ENCODE measurements at regions not wholly inside any gene's neighbourhood (a gene's known extent, or its start where the extent isn't known, plus 50 kb on each side); places are given as distances from the start of the nearest gene placed in this dataset.

GRCh38 chr3:87710028-87710427 is 348.8 kb downstream of the CGGBP1 start:
- Histone ChIP-seq H3K4me3 (replicated peaks in 1 of 3; ENCODE audit: insufficient read depth in 1 of 3, low read depth in 2 of 3, low read length in 3 of 3) (no peak overlapping the region), H3K4me1 (ENCODE audit: insufficient read depth, low read length) (no peaks in the 10 kb centered on the region), H2AFZ (ENCODE audit: low read length) (no peak overlapping the region), H3K9me3 (ENCODE audit: low read length) (no peaks in the 10 kb centered on the region), H3K27me3 (ENCODE audit: control insufficient read depth in 1 of 2, insufficient read depth in 2 of 2, low read length in 2 of 2) (no peaks in the 10 kb centered on the region), H3K9ac (ENCODE audit: insufficient read depth, low read depth, low read length) (no peak overlapping the region), H3K36me3 (replicated peaks in 1 of 2; ENCODE audit: control insufficient read depth in 1 of 2, insufficient read depth in 2 of 2, low read length in 2 of 2) (no peaks in the 10 kb centered on the region), H3K4me2 (ENCODE audit: low read depth, low read length) (no peak overlapping the region), H4K20me1 (ENCODE audit: insufficient read depth, low read length) (no peaks in the 10 kb centered on the region), H3K27ac (ENCODE audit: extremely low read length, insufficient read depth, low read length) (no peak overlapping the region), H3K79me2 (ENCODE audit: insufficient read depth, low read length) (no peaks in the 10 kb centered on the region)
- DNase-seq (ENCODE audit: low spot score) (no peak), ATAC-seq (no peak), FAIRE-seq (no peak)
- ChIA-PET CTCF (ENCODE audit: low intra/inter-chr PET ratio, low total read pairs) (no interaction called here), POLR2A (no interaction called here)
- TF ChIP-seq ZNF543 (CRISPR knock-in tag; IDR thresholded peaks at IDR 0.05) (no peak), ZNF780A (CRISPR knock-in tag; IDR thresholded peaks at IDR 0.05) (no peak), ZNF556 (CRISPR knock-in tag; IDR thresholded peaks at IDR 0.05; ENCODE audit: borderline replicate concordance) (no peak), ZNF546 (CRISPR knock-in tag; conservative IDR thresholded peaks at IDR 0.05) (no peak), SOX13 (IDR thresholded peaks at IDR 0.05) (no peak), SOX13 (CRISPR knock-in tag; conservative IDR thresholded peaks at IDR 0.05 in 1 of 2, IDR thresholded peaks at IDR 0.05 in 1 of 2) (no peak), ZNF335 (CRISPR knock-in tag; IDR thresholded peaks at IDR 0.05) (no peak), HMGXB4 (CRISPR knock-in tag; IDR thresholded peaks at IDR 0.05; ENCODE audit: borderline replicate concordance in 1 of 2, low read depth in 1 of 2) (no peak), ZNF883 (CRISPR knock-in tag; IDR thresholded peaks at IDR 0.05; ENCODE audit: not compliant biosample characterization) (no peak), ZSCAN20 (CRISPR knock-in tag; IDR thresholded peaks at IDR 0.05; ENCODE audit: borderline replicate concordance) (no peak), TERF1 (CRISPR knock-in tag; IDR thresholded peaks at IDR 0.05) (no peak), ZNF629 (CRISPR knock-in tag; conservative IDR thresholded peaks at IDR 0.05) (no peak), ZNF501 (CRISPR knock-in tag; IDR thresholded peaks at IDR 0.05) (no peak), NR2F6 (IDR thresholded peaks at IDR 0.05) (no peak), NR2F6 (CRISPR knock-in tag; IDR thresholded peaks at IDR 0.05) (no peak), EZH2 (conservative IDR thresholded peaks at IDR 0.05; ENCODE audit: low read depth, low read length) (no peak), TRIM22 (IDR thresholded peaks at IDR 0.05) (no peak), PTBP1 (IDR thresholded peaks at IDR 0.05; ENCODE audit: low read depth, low read length, poor library complexity, severe bottlenecking) (no peak), SUZ12 (IDR thresholded peaks at IDR 0.05; ENCODE audit: low read depth, low read length) (no peak), XRCC5 (optimal IDR thresholded peaks at IDR 0.05; ENCODE audit: low read length) (no peak), POLR2A (IDR thresholded peaks at IDR 0.05; ENCODE audit: insufficient read depth in 1 of 2, low read depth in 2 of 2, low read length in 2 of 2) (no peak), POLR2G (IDR thresholded peaks at IDR 0.05; ENCODE audit: low read depth, low read length) (no peak)
- in situ Hi-C loops (cut with HindIII; ENCODE audit: extremely low pct_ligation_motif_present, low pct_unique_long_range_greater_than_20kb) (no loop called here), intact Hi-C loops (cut with micrococcal nuclease; ENCODE audit: unreplicated experiment) (no loop called here)
- BruUV-seq (replicated peaks), result no TSS peak

Data from HepG2 (cell line).